CD4-positive, alpha-beta T cell (primary cell): ENCODE measurements at regions not wholly inside any gene's neighbourhood (a gene's known extent, or its start where the extent isn't known, plus 50 kb on each side); places are given as distances from the start of the nearest gene placed in this dataset.
A peak's percentile ranks its signal among the peaks of the same experiment; 100 is the strongest.
"Not testable (repeated sequence)": the region's sequence is repeated elsewhere in the genome, so short reads cannot be mapped to it uniquely, and the experiment has no call there.

Experiments
- ATAC-seq: fragments of 200-7000 bp; cut with Tn5 transposase; one replicate; pipeline ENCODE4 v1.10.0; 2022; ENCODE audit warnings: mild to moderate bottlenecking; ENCODE audit not compliant: poor library complexity
- CTCF ChIA-PET: fragments of 350-600 bp; sonication (Branson Sonifier 250); formaldehyde crosslinking; loops from one replicate; lab custom pipeline; 2021; ENCODE audit warnings: antibody characterized with exemption, inconsistent platforms; lab: Charles Lee
- POLR2A ChIA-PET: fragments of 350-600 bp; sonication (Branson Sonifier 250); formaldehyde crosslinking; loops from one replicate; lab custom pipeline; 2021; ENCODE audit warnings: antibody characterized with exemption, inconsistent platforms; lab: Charles Lee
- DNase-seq, 14 experiments: peaks; one replicate each; pipeline ENCODE4 v3.0.0-alpha.2; 2013 to 2020; ENCODE audit warnings: mixed read lengths in 2 of 14
- H3K27ac ChIP-seq, 2 donors: one replicate each; pipeline versions ENCODE4 v1.5.1 to v1.7.0; 2013; ENCODE audit warnings: low read length in 2 of 2, low read depth in 1 of 2, mild to moderate bottlenecking in 1 of 2
- H3K27me3 ChIP-seq, 2 experiments: 1 replicate in 1 of 2; 2 replicates in 1 of 2; pipeline versions ENCODE4 v1.6.1 to v1.7.0; 2013; ENCODE audit warnings: low read length in 2 of 2, control low read depth in 1 of 2, mild to moderate bottlenecking in 1 of 2, moderate library complexity in 1 of 2; ENCODE audit not compliant: insufficient read depth in 2 of 2, control insufficient read depth in 1 of 2
- H3K36me3 ChIP-seq: one replicate; pipeline ENCODE4 v1.6.1; 2013; ENCODE audit warnings: low read length, control low read depth; ENCODE audit not compliant: insufficient read depth
- H3K4me1 ChIP-seq: one replicate; pipeline ENCODE4 v1.6.1; 2013; ENCODE audit warnings: low read length, control low read depth; ENCODE audit not compliant: insufficient read depth
- H3K4me3 ChIP-seq: one replicate; pipeline ENCODE4 v1.5.1; 2013; ENCODE audit warnings: mild to moderate bottlenecking, low read length, moderate library complexity
- H3K9me3 ChIP-seq, 2 experiments: 1 replicate in 1 of 2; 2 replicates in 1 of 2; pipeline versions ENCODE4 v1.6.1 to v1.7.0; 2013; ENCODE audit warnings: low read length in 2 of 2, mild to moderate bottlenecking in 2 of 2, control low read depth in 1 of 2, moderate library complexity in 1 of 2; ENCODE audit not compliant: control insufficient read depth in 1 of 2, insufficient read depth in 1 of 2
- H3K27ac Mint-ChIP-seq: one replicate; pipeline ENCODE4 v1.8.0; 2020; ENCODE audit warnings: mixed read lengths
- H3K27me3 Mint-ChIP-seq: one replicate; pipeline ENCODE4 v1.8.0; 2021; ENCODE audit warnings: mixed read lengths
- H3K36me3 Mint-ChIP-seq: one replicate; pipeline ENCODE4 v1.8.0; 2021; ENCODE audit warnings: low read depth, mixed read lengths
- H3K4me1 Mint-ChIP-seq: one replicate; pipeline ENCODE4 v1.8.0; 2021; ENCODE audit warnings: low read depth, mixed read lengths
- H3K4me3 Mint-ChIP-seq: one replicate; pipeline ENCODE4 v1.8.0; 2020; ENCODE audit warnings: mild to moderate bottlenecking, mixed read lengths
- H3K9me3 Mint-ChIP-seq: one replicate; pipeline ENCODE4 v1.8.0; 2020; ENCODE audit warnings: mixed read lengths
- CTCF ChIP-seq: fragments of 200-600 bp; IDR thresholded peaks from one replicate; pipeline ENCODE4 v1.8.0; 2022; ENCODE audit warnings: antibody characterized with exemption, mild to moderate bottlenecking
- intact Hi-C, 2 experiments: fragments of 100-400 bp; cut with DNase I in 1 of 2; cut with micrococcal nuclease in 1 of 2; formaldehyde crosslinking; loops; one replicate each; pipeline versions ENCODE4 v1.15.1 to v1.9.0; 2023 to 2025; cut with DNase I, micrococcal nuclease

DNA sequence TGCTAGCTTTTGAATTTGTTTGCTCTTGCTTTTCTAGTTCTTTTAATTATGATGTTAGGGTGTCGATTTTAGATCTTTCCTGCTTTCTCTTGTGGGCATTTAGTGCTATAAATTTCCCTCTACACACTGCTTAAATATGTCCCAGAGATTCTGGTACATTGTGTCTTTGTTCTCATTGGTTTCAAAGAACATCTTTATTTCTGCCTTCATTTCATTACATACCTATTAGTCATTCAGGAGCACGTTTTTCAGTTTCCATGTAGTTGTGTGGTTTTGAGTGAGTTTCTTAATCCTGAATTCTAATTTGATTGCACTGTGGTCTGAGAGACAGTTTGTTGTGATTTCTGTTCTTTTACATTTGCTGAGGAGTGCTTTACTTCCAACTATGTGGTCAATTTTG is 51.2 kb upstream of the MB21D2 start:
- H3K4me1 ChIP-seq, H3K4me3 ChIP-seq, POLR2A ChIA-PET, H3K9me3 ChIP-seq, DNase-seq, H3K27me3 ChIP-seq, H3K9me3 Mint-ChIP-seq, intact Hi-C loops, H3K27ac Mint-ChIP-seq, ATAC-seq, H3K4me1 Mint-ChIP-seq, H3K36me3 Mint-ChIP-seq, CTCF ChIA-PET, H3K36me3 ChIP-seq, H3K27ac ChIP-seq, H3K4me3 Mint-ChIP-seq: not testable (repeated sequence)
- peaks cover 29% of the 10 kb centered on the region for H3K27me3 Mint-ChIP-seq

DNA sequence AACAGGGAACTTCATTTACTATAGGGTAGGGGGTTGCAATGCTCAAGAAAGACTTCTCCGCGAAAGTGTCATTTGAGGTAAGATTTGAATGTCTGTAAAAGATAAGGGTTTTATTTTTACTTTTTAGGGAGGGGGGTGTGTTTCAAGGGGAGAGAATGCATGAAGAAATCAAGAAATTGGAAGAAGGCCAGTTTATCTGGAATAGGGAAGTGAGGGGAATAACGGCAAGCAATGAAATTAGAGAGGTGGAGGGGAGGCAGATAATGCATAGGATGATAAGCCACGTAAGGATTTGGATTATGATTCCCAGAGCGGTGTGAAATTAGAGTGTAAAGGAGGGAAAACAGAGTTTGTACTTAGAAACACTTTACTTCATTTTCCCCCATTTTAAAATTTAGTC is 63.0 kb upstream of the MB21D2 start:
- no peaks in the 10 kb centered on the region for H3K9me3 ChIP-seq
- ATAC-seq (no peak), DNase-seq (no peak)
- no peaks in the 10 kb centered on the region for H3K4me1 ChIP-seq
- Mint-ChIP-seq H3K4me3 (no peak overlapping the region), H3K9me3 (peaks cover 4% of the 10 kb centered on the region), H3K4me1 (no peaks in the 10 kb centered on the region), H3K27ac (no peak overlapping the region), H3K27me3 (no peaks in the 10 kb centered on the region), H3K36me3 (no peaks in the 10 kb centered on the region)
- intact Hi-C loops = no loop called here
- H3K27me3 ChIP-seq = no peaks in the 10 kb centered on the region
- no peaks in the 10 kb centered on the region for H3K36me3 ChIP-seq
- no peak for TF ChIP-seq CTCF
- POLR2A ChIA-PET = no interaction called here
- H3K27ac ChIP-seq = no peak overlapping the region
- H3K4me3 ChIP-seq = no peak overlapping the region
- CTCF ChIA-PET = no interaction called here

DNA sequence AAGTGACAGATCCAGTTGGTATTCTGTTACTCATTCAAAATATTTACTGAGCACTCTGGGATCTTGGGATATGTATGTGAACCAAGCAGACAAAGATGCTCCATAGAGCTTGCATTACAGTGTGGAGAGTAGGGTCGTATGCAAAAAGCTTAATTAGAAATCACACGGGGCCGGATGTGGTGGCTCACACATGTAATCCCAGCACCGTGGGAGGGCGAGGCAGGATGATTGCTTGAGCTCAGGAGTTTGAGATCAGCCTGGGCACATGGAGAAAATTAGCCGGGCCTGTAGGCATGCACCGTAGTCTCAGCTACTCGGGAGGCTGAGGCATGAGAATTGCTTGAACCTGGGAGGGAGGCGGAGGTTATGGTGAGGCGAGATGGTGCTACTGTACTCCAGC is 68.7 kb upstream of the MB21D2 start:
- H3K4me1 ChIP-seq = no peaks in the 10 kb centered on the region
- Mint-ChIP-seq H3K27me3 (no peaks in the 10 kb centered on the region), H3K4me3 (no peak overlapping the region), H3K4me1 (no peaks in the 10 kb centered on the region), H3K27ac (no peak overlapping the region), H3K36me3 (no peaks in the 10 kb centered on the region), H3K9me3 (no peaks in the 10 kb centered on the region)
- H3K4me3 ChIP-seq = no peak overlapping the region
- no peak for TF ChIP-seq CTCF
- no peaks in the 10 kb centered on the region for H3K36me3 ChIP-seq
- intact Hi-C loops = no loop called here
- POLR2A ChIA-PET = no interaction called here
- H3K27ac ChIP-seq = no peak overlapping the region
- ATAC-seq = no peak
- H3K9me3 ChIP-seq = no peaks in the 10 kb centered on the region
- CTCF ChIA-PET = no interaction called here
- no peaks in the 10 kb centered on the region for H3K27me3 ChIP-seq
- DNase-seq = no peak

DNA sequence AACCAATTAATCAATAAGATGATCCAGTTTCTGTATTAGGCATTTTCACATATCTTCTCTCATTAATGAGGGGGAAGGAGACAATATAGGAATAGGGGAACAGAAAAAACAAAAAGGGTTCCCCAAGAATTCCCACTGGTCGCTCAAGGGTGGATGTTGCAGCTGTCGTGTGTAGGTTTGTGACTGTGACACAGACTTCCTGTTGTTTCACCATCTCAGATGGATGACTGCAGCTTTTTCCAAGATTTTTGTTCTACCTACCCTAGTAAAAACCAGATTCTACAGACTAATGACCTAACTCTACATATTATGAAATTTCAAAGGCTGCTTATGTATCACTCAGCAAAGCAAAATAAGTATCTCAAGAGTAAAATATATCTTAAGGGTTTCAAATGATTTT is 73.7 kb upstream of the MB21D2 start:
- intact Hi-C loops = no loop called here
- Histone ChIP-seq H3K4me3 (no peak overlapping the region), H3K27ac (no peak overlapping the region), H3K27me3 (no peaks in the 10 kb centered on the region), H3K9me3 (no peaks in the 10 kb centered on the region), H3K36me3 (no peaks in the 10 kb centered on the region), H3K4me1 (no peaks in the 10 kb centered on the region)
- ATAC-seq (no peak), DNase-seq (peak in 1 of 14 experiments; percentile 3)
- ChIA-PET CTCF (no interaction called here), POLR2A (no interaction called here)
- no peak for TF ChIP-seq CTCF
- Mint-ChIP-seq H3K36me3 (no peaks in the 10 kb centered on the region), H3K27ac (no peak overlapping the region), H3K27me3 (no peaks in the 10 kb centered on the region), H3K4me3 (no peak overlapping the region), H3K4me1 (no peaks in the 10 kb centered on the region), H3K9me3 (no peaks in the 10 kb centered on the region)
